GM21737 (cell line): ENCODE measurements at regions not wholly inside any gene's neighbourhood (a gene's known extent, or its start where the extent isn't known, plus 50 kb on each side); places are given as distances from the start of the nearest gene placed in this dataset.
"Not testable (repeated sequence)": the region's sequence is repeated elsewhere in the genome, so short reads cannot be mapped to it uniquely, and the experiment has no call there.

ENCODE experiments used
- ATAC-seq: cut with Tn5 transposase; IDR thresholded peaks from one replicate; pipeline ENCODE4 v1.9.1; 2021; ENCODE audit warnings: mild to moderate bottlenecking, moderate library complexity; ENCODE audit not compliant: unreplicated experiment

DNA sequence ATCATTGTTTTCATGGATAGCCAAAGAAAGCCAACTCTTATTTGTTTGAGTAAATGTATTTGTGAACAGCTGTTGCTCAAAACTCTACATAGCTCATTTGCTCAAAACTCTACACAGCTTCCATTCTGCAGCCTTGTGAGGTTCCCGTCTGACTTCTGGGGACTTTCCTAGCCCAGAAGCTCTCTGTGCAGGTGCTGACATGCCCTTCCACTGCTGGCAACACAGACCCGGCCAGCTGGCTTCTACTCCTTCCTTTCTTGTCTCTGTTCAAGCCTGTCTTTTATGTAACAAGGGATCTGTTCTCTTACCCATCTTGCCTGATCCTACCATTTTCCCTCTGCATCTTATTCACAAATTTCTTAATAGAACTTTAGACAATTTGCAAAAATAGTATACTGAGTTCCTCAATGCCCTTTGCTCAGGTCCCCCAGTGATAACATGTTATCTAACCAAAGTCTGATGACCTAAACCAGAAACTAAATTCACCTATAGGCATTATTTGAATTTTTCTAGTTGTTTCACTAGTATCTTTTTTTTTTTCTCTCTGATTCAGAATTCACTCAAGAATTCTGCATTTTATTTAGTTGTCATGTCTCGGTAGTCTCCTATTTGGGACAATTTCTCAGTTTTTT lies 556.5 kb upstream of the SEMA6A start:
- ATAC-seq, result peak; percentile 68

- ATAC-seq, result no peak
Observed at GRCh38 chr5:117118499-117118898, 543.9 kb upstream of the SEMA6A start.

DNA sequence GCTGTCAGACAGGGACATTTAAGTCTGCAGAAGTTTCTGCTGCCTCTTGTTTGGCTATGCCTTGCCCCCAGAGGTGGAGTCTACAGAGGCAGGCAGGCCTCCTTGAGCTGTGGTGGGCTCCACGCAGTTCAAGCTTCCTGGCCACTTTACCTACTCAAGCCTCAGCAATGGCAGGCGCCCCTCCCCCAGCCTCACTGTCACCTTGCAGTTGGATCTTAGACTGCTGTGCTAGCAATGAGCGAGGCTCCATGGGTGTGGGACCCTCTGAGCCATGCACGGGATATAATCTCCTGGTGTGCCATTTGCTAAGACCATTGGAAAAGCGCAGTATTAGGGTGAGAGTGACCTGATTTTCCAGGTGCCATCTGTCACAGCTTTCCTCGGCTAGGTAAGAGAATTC lies 542.7 kb upstream of the SEMA6A start:
- not testable (repeated sequence) for ATAC-seq

- no peak for ATAC-seq
Observed at GRCh38 chr5:117110548-117110947, 535.9 kb upstream of the SEMA6A start.

- no peak for ATAC-seq
Observed at GRCh38 chr5:117107859-117108258, 533.2 kb upstream of the SEMA6A start.

GRCh38 chr5:117103703-117104102 lies 529.1 kb upstream of the SEMA6A start:
- ATAC-seq, result no peak

DNA sequence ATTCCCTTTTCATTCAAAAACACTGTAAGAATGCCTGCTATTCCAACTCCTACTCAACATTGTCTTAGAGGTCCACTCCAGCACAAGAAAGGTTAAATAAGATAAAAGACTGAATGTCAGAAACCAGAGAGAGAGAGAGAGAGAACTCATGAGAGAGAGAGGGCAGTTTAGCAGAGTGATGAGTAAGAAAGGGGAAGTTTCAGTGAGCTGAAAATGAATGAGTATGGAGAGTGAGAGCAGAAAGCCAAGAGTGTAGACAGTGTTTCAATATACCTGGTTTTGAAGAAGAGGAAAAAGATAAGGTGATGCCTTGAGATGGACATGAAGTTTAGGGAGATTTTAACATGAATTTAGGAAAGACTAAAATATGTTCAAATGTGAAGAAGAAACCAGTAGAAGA lies 528.0 kb upstream of the SEMA6A start:
- ATAC-seq, result no peak

DNA sequence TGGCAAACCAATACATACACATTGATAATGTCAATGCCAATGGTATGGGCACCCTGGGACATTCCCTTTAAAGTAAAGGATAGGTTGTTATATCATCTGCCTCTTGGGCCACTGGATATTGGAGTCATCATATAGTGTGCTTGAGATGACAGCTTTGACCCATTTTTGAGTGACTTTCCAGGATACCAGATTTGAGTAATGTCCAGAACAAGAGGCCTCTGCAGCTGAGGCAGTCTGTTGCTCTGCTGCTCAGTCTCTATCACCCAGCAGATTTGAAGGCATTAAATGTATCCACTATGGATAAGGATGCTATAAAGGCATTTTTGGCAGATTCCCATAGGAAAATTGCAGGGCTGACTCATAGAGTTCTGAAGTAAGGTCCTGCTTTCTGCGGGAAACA lies 525.6 kb upstream of the SEMA6A start:
- no peak for ATAC-seq

DNA sequence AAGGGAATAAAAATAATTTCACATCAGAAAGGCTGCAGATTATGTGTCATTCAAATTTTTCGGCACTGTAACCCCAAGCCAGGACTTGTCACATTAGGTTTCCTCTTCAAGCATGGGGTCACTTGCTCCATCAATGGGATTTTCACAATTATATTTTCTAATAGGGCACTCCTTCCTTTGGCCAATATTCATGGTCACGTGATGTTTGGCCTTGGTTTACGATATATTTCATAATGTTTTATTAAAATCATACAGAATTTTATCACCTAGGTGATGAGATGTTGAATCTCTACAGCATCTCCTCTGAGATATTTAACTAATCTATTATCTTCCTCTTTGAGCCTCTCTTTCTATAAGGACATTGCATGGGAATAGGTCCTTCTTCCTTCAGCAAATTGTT lies 523.5 kb upstream of the SEMA6A start:
- no peak for ATAC-seq

DNA sequence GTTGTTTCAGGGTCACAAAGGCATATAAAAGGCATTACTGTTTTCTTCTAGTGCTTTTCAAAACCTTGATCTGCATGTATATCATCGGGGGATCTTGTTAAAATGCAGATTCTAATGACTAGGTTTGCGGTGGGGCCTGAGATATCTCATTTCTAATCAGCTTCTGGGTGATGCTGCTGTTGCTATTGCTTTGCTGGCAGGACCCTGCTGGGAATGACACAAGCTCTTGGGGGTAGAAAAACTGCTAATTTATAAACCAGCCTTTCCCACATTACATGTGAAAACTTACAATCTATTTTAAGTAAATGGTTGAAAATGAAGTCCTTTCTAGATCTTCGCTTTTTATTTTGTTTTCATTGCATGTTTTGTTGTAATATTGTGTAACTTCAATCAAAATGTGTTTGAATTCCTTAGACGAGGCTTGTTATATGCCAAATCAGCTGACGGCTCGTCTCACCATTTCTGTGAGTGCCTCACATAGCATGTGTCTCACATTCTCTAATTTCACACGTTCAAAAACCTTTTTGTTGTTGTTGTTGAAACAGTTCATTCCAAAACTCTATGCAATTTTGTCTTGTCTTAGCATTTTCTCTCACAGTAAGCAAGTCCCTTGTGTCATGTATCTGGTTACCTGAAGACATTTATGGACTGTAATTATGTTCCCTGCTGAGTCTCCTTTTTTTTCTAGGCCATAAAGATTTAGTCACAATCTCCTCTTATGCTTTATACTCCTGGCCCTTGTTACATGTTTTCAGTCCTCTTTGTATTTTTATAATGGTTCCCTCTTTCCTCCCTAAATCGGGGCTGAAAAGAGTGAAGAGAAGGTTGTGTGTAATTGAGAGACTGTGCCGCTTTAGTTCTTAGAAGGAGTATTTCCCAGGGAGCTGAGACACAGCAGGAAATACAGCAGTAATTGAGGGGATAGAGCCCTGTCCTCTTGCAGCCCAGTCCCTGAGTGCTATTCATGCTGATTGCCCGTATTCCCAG lies 521.0 kb upstream of the SEMA6A start:
- ATAC-seq, result no peak

DNA sequence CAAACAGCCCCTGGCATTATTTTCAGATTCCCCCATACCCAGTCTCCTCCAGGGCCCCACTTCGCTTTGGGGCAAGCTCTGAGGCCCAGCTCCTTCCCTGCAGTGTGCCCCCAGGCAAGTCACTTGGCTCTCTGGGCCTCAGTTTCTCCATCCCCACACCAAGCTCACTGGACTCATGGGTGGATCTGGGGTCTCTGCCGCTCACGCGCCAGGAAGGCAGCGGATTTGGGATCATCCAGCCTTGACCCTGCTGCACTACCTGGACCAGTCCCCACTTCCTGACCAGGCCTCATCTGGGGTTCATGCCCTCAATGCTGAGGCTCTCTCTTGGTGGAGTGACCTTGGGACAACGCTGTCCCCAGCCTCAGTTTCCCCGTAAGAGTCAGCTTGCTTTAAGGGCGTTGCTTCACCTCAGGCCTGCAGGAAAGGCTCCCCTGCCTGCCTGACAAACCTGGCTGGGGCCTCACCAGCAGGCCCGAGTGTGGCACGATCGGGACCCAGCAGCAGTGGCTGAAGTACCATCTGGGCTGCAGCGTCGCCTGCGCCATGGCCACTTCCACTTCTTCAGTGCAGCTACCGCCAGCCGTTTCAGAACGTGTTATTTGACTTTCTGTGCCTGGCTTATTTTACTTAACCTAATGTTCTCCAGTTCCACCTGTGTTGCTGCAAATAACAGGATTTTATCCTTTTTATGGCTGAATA lies 519.6 kb upstream of the SEMA6A start:
- ATAC-seq, result no peak

GRCh38 chr5:117093653-117094052 lies 519.0 kb upstream of the SEMA6A start:
- no peak for ATAC-seq

DNA sequence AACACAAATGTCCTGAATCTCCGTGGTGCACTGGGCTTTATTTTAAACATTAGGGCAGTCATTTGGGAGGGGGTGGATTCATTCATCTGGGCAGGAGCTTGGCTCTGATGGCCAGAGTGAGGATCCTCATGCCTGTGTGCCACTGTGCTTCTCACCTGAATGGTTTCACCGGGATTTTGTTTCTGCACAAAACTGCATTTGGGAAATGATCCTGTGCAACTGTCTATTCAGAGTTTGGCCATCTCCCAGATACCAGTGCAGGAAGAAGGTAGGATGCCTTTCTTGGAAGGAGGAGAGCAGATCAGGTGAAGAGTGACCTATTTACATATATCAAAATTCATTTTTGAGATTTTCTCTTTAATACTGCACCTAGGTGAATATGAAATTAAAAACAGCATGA lies 514.4 kb upstream of the SEMA6A start:
- no peak for ATAC-seq

DNA sequence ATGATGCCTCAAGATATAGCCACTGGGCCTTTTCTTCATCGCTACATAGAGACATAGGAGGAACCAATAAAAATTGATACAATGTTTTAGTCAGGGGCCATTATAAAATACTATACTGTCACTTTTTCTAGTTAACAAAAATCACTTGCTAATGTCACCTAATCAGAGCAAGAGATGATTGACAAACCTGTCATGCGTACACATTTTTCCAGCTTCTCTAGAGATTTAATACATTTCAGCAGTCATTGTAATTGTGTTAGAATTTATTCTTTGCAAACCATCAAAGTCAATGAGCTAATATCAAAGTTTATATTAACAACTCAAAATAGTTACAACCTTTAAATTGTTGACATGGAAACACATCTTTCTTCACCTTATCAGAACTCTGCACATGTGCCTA lies 513.6 kb upstream of the SEMA6A start:
- no peak for ATAC-seq

DNA sequence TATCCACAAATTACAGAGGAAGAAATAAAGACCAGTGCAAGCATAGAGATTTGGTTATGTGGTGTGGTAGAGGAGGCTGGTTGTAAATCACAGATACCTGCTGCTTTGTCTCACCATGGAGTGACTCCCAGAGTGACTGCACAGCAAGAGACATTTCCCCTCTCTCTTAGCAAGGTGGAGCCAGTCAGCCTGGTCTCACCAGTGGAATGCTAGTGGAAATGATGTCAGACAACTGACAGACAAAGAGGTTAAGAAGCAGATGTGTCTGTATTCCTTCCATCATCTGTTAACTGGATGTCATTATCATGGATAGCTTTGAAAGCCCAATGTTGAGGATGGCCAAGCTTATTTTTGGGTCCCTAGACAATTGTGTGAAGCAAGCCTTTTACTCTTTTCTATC lies 509.4 kb upstream of the SEMA6A start:
- ATAC-seq, result no peak

DNA sequence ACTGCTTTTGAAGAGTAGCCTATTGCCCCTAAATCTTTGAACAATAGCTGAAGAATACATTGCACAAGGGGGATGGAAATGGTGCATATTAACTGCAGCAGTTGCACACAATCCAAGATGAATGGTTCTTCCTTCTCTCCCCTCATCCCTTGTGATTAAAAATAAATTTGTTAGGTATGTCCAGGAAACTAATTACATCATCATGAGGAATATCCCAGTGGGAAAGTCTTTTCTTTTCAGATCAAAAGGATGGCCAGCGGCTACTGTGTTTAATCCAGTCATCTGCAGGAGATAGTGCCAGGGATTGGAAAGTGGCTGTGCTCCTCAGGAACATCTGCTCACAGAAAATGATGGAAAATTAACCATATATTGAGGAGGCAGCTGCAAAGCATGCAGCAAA lies 508.4 kb upstream of the SEMA6A start:
- ATAC-seq, result no peak

DNA sequence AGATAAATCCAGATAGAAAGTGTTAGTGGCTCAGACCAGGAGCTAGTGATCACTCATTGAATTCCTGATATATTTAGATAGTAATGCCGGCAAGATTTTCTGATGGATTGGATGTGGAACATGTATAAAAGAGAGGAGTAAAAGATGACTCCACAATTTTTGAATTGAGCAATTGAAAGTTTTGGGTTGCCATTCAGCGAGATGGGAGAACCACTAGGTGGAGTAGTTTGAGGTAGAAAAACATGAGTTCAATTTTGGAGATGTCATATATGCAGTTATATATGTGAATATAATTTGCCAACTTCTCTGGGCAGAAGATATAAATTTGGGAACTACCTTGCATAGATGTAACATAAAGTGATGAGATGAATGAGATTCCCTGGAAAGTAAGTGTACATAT lies 502.5 kb upstream of the SEMA6A start:
- no peak for ATAC-seq

- ATAC-seq, result no peak
Observed at GRCh38 chr5:117072439-117072838, 497.8 kb upstream of the SEMA6A start.

- no peak for ATAC-seq
Observed at GRCh38 chr5:117065800-117066199, 491.2 kb upstream of the SEMA6A start.

DNA sequence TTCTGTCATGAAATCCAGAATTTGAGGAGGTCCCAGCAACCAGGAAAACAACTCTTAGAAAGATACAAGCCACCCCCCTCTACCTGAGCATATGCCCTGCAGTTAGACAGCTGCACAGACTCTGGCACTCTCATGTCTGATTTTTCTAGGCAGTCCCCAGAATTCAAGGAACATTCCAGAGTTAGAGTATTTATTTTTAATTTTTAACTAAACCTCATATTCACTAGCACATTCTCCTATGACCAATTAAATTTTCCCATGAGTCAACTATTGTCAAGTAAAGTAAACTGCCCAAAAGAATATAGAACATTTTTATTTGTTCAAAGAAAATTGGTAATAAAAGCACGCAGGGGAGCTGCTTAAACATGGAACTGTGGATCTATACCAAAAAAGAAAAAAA lies 490.5 kb upstream of the SEMA6A start:
- ATAC-seq, result no peak

- ATAC-seq, result no peak
Observed at GRCh38 chr5:117060099-117060498, 485.5 kb upstream of the SEMA6A start.

DNA sequence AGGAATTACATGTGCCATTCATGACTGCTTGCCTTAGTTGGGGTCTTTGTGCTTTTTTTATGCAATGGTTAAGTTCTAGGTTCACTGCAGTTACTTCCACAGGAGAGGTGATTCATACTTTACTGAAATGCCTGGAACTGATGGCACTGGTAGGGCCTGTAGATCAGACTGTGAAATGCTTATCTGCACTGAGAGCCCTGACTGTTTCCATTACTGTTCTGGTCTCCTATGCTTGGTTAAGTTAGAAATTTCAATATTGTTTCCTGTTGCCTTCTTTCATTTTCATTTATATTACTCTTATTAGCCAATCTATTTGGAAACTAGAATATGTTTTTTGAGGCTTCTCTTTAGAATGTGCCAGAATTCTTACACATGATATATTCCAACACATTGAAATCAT lies 484.1 kb upstream of the SEMA6A start:
- no peak for ATAC-seq
